Lower leg skin (tissue), 4 donors: ENCODE measurements at regions not wholly inside any gene's neighbourhood (a gene's known extent, or its start where the extent isn't known, plus 50 kb on each side); places are given as distances from the start of the nearest gene placed in this dataset.

Experiments
- DNase-seq, 2 donors: peaks; one replicate each; pipeline ENCODE4 v3.0.0-alpha.2; 2019; ENCODE audit warnings: low spot score in 2 of 2
- H3K4me3 ChIP-seq: fragments of 200-600 bp; sonication (generic); 2 replicates; pipeline ENCODE4 v1.5.1; 2017; ENCODE audit warnings: mild to moderate bottlenecking, low read depth; ENCODE audit not compliant: poor library complexity, severe bottlenecking
- CTCF ChIP-seq, 3 donors: fragments of 450-650 bp; IDR thresholded peaks; one replicate each; pipeline ENCODE4 v1.5.1; 2016; ENCODE audit warnings: antibody characterized with exemption in 3 of 3, mild to moderate bottlenecking in 3 of 3, moderate library complexity in 2 of 3
- POLR2A ChIP-seq, 2 donors: fragments of 450-650 bp; IDR thresholded peaks; one replicate each; pipeline ENCODE4 v1.6.1; 2016 to 2017; ENCODE audit warnings: antibody characterized with exemption in 2 of 2, mild to moderate bottlenecking in 1 of 2, moderate library complexity in 1 of 2
- WGBS, 2 donors: methylation state at CpG; one replicate each; pipeline ENCODE4 v1.1.5; 2018; 5-methylcytosine and 5-hydroxymethylcytosine counted together
- intact Hi-C: fragments of 100-400 bp; cut with DNase I; formaldehyde crosslinking; loops from one replicate; pipeline ENCODE4 v1.15.0; 2023; ENCODE audit warnings: low total_unique reads

- no peak for DNase-seq
- H3K4me3 ChIP-seq = no peak overlapping the region
- intact Hi-C loops = no loop called here
Measured at GRCh38 chr5:92180391-92180790, 797.3 kb upstream of the ARRDC3 start.

GRCh38 chr5:92179651-92180050, 796.5 kb upstream of the ARRDC3 start:
- TF ChIP-seq POLR2A (IDR thresholded peaks at IDR 0.05) (no peak), CTCF (IDR thresholded peaks at IDR 0.05) (no peak)
- no peak overlapping the region for H3K4me3 ChIP-seq
- intact Hi-C loops = no loop called here
- DNase-seq = no peak
- WGBS, 2 donors = 41 to 53% methylated on average over 1 of the region's 1 CpG

More at GRCh38 chr5:92180391-92180790, 797.3 kb upstream of the ARRDC3 start:
- TF ChIP-seq CTCF (IDR thresholded peaks at IDR 0.05) = no peak
- no peak for TF ChIP-seq POLR2A (IDR thresholded peaks at IDR 0.05)

GRCh38 chr5:92177926-92178487, 794.9 kb upstream of the ARRDC3 start:
- intact Hi-C loops = no loop called here

GRCh38 chr5:92163906-92164305, 780.8 kb upstream of the ARRDC3 start:
- H3K4me3 ChIP-seq = no peak overlapping the region
- intact Hi-C loops = no loop called here
- TF ChIP-seq POLR2A (IDR thresholded peaks at IDR 0.05) (no peak), CTCF (IDR thresholded peaks at IDR 0.05) (no peak)

More at GRCh38 chr5:92177926-92178487, 794.9 kb upstream of the ARRDC3 start:
- H3K4me3 ChIP-seq = no peak overlapping the region
- DNase-seq = no peak
- 42 to 52% methylated on average over 1 of the region's 1 CpG for WGBS, 2 donors
- no peak for TF ChIP-seq POLR2A (IDR thresholded peaks at IDR 0.05)
- TF ChIP-seq CTCF (IDR thresholded peaks at IDR 0.05) = no peak

GRCh38 chr5:92147798-92148197, 764.7 kb upstream of the ARRDC3 start:
- 56 to 66% methylated on average over 2 of the region's 2 CpGs for WGBS, 2 donors
- no peak for DNase-seq
- TF ChIP-seq POLR2A (IDR thresholded peaks at IDR 0.05) = no peak
- TF ChIP-seq CTCF (IDR thresholded peaks at IDR 0.05) = no peak
- intact Hi-C loops = no loop called here
- no peak overlapping the region for H3K4me3 ChIP-seq

More at GRCh38 chr5:92163906-92164305, 780.8 kb upstream of the ARRDC3 start:
- no peak for DNase-seq
- WGBS, 2 donors = 79 to 85% methylated on average over 2 of the region's 2 CpGs

GRCh38 chr5:92147266-92147665, 764.1 kb upstream of the ARRDC3 start:
- intact Hi-C loops = no loop called here
- no peak for DNase-seq
- WGBS, 2 donors = 48 to 67% methylated on average over 3 of the region's 3 CpGs
- H3K4me3 ChIP-seq = no peak overlapping the region
- TF ChIP-seq CTCF (IDR thresholded peaks at IDR 0.05) (no peak), POLR2A (IDR thresholded peaks at IDR 0.05) (no peak)
